GM13976 (cell line): ENCODE measurements at regions not wholly inside any gene's neighbourhood (a gene's known extent, or its start where the extent isn't known, plus 50 kb on each side); places are given as distances from the start of the nearest gene placed in this dataset.

Experiments used
- DNase-seq: peaks from one replicate; pipeline ENCODE4 v3.0.0; 2012; ENCODE audit warnings: low spot score
- CTCF ChIP-seq: IDR thresholded peaks from 2 replicates; pipeline ENCODE4 v1.5.1; 2012; ENCODE audit warnings: borderline replicate concordance, mild to moderate bottlenecking; ENCODE audit not compliant: insufficient read depth; ENCODE audit errors: extremely low read depth, missing control alignments, control extremely low read depth
- in situ Hi-C: fragments of 300-500 bp; cut with MboI; formaldehyde crosslinking; loops from one replicate; pipeline ENCODE4 v1.12.0; 2022; ENCODE audit warnings: low sequenced_read_pairs, mixed read lengths, inconsistent platforms; ENCODE audit not compliant: unreplicated experiment

GRCh38 chr10:88083597-88083989, 220.2 kb downstream of the PTEN start:
- TF ChIP-seq CTCF = no peak
- DNase-seq = no peak
- in situ Hi-C loops = no loop called here

DNA sequence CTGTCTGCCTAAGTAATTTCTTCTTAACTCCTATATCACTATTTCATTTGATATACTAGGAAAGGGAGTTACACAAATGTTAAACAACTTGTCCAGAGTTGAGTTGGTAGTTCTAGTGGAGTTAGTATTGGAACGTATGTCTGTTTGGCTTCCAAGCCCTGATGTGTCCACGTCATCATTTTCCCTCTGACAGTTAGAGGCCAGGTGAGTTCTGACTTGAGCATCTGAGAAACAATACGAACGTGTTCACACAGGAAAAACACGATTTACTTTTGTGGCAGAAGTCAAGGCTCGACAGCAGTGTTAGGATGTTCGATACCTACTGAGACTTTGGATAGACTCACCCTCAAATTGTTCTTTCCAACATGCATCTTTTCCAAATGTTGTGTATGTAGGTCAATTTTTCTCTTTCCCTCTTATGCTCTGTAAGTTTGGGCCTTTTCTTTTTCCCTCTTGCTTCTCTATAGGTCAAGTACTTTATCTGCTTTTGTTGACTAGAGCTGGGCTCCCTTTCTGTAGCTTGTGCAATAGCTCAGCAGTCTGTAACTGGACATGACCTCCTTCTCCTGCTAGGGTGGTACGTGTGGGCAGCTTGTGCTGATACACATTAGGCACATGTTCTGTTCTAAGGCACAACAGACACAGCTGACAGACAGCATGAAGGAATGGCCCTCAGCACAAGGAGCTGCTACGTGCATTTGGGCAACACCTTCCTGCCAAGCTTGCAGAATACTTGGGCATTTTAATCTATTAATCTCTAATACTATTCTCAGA, 222.9 kb downstream of the PTEN start:
- TF ChIP-seq CTCF = no peak

GRCh38 chr10:88088441-88089340, 225.3 kb downstream of the PTEN start:
- DNase-seq = no peak
- in situ Hi-C loops = no loop called here
- no peak for TF ChIP-seq CTCF

More for the DNA sequence above, 222.9 kb downstream of the PTEN start:
- in situ Hi-C loops = no loop called here
- no peak for DNase-seq

DNA sequence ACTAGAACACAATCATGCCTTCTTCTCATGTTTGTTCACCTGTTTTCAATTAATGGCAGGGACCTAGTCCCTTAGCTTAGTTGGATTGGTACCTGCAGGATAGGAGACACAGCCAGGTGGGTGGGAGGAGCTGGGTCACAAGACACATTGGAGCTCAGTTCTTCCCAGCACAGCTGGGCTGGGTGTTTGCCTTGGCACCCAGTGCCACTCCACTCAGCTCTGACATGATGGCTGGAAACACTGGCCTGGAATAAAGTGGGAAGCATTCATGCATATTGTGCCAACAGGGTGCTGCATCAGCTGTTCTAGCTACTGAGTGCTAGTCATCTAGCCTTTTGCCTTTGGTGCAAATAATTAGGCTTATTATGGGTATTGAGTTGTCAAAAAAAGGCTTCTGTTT, 226.1 kb downstream of the PTEN start:
- DNase-seq = no peak
- in situ Hi-C loops = no loop called here
- TF ChIP-seq CTCF = no peak

DNA sequence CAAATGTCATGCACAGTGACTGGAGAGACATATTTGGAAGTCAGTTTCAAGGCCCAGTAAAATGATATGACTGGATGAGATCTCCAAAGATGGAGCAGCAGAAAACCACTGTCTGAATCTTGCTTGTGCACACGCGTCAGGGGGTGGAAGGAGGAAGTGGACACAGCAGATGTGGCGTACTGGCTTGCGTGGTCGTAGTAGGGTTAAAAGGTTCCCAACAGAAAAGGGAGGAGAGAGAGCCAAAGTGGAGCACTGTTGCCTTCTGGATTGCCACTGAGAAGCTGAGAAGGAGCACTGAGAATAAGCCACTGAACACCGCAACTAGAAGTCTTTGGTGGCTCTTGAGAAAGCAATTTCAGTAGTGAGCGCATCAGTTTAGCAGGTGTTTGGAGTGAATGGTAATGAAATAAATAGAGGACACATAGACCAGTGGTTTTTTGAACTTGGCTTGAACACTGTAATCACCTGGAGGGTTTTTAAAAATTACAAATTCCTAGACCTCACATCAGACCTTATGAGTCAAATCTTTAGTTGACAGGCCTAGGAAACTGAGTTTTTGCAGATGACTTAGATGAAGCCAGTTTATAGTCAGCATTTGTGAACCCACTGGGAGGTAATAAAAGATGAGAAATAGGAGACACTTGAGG, 227.3 kb downstream of the PTEN start:
- no peak for TF ChIP-seq CTCF
- in situ Hi-C loops = loop anchor here (10.0 kb wide), 1 partner anchor 226 kb away; the partner anchor contains the start of genes KLLN and PTEN
- DNase-seq = peak; percentile 50

DNA sequence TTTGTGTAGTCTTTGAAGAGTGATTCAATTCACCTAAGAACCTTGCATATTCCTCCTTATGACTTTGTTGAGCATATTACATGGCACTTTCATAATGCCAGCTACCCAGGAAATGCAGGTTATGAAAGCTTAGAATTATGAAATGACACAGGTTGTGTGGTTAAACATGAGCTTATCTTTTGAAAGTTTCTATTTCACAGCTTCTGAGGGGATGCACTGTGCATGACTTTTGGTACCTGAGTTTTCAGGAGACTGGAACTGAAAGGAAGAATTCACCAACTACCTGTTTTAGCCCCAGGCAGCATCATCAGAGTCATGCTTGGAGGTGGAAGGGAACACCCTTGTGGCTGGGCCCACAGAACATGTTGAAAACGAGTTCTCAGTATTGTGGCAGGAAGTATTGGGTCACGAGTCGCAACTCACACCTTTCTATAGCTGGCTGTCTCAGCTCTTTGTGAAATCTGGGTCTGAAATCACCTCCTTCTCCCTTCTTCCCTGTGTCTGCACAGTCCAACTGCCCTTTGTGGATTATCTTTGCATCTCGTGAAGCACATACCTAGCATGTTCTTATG, 228.2 kb downstream of the PTEN start:
- DNase-seq = peak; percentile 62
- no peak for TF ChIP-seq CTCF
- in situ Hi-C loops = loop anchor here (10.0 kb wide), 1 partner anchor 227 kb away; the partner anchor contains the start of genes KLLN and PTEN
